IPS-18a (cell line): ENCODE measurements at regions not wholly inside any gene's neighbourhood (a gene's known extent, or its start where the extent isn't known, plus 50 kb on each side); places are given as distances from the start of the nearest gene placed in this dataset.

Experiments used
- H3K27ac ChIP-seq: one replicate; pipeline ENCODE4 v1.5.1; 2013; ENCODE audit warnings: low read length
- H3K27me3 ChIP-seq: one replicate; pipeline ENCODE4 v1.6.1; 2013; ENCODE audit warnings: mild to moderate bottlenecking, low read length; ENCODE audit not compliant: control insufficient read depth, insufficient read depth
- H3K36me3 ChIP-seq: one replicate; pipeline ENCODE4 v1.6.1; 2013; ENCODE audit warnings: low read depth, low read length; ENCODE audit not compliant: control insufficient read depth
- H3K4me1 ChIP-seq: one replicate; pipeline ENCODE4 v1.6.1; 2013; ENCODE audit warnings: low read depth, low read length; ENCODE audit not compliant: control insufficient read depth
- H3K4me3 ChIP-seq: one replicate; pipeline ENCODE4 v1.5.1; 2013; ENCODE audit warnings: low read length
- H3K9ac ChIP-seq: one replicate; pipeline ENCODE4 v1.6.1; 2013; ENCODE audit warnings: mild to moderate bottlenecking, low read length, moderate library complexity
- H3K9me3 ChIP-seq: one replicate; pipeline ENCODE4 v1.6.1; 2013; ENCODE audit warnings: low read depth, low read length; ENCODE audit not compliant: control insufficient read depth

- Histone ChIP-seq H3K27ac (no peak overlapping the region), H3K4me1 (peaks cover 5% of the 10 kb centered on the region), H3K4me3 (no peak overlapping the region), H3K9me3 (peaks cover under 1% of the 10 kb centered on the region), H3K9ac (no peak overlapping the region), H3K36me3 (no peaks in the 10 kb centered on the region), H3K27me3 (no peaks in the 10 kb centered on the region)
These were observed 397.9 kb upstream of the NR5A2 start for GRCh38 chr1:199629624-199630023.

- no peak overlapping the region for H3K4me3 ChIP-seq
- no peaks in the 10 kb centered on the region for H3K4me1 ChIP-seq
- H3K9me3 ChIP-seq = no peaks in the 10 kb centered on the region
- no peaks in the 10 kb centered on the region for H3K36me3 ChIP-seq
- H3K9ac ChIP-seq = no peak overlapping the region
- H3K27me3 ChIP-seq = no peaks in the 10 kb centered on the region
- no peak overlapping the region for H3K27ac ChIP-seq
These were observed 388.1 kb upstream of the NR5A2 start for GRCh38 chr1:199639453-199639852.

GRCh38 chr1:199641531-199641930 is 386.0 kb upstream of the NR5A2 start:
- no peaks in the 10 kb centered on the region for H3K27me3 ChIP-seq
- no peak overlapping the region for H3K9ac ChIP-seq
- H3K4me3 ChIP-seq = no peak overlapping the region
- no peaks in the 10 kb centered on the region for H3K9me3 ChIP-seq
- no peaks in the 10 kb centered on the region for H3K36me3 ChIP-seq
- H3K27ac ChIP-seq = no peak overlapping the region
- no peaks in the 10 kb centered on the region for H3K4me1 ChIP-seq

GRCh38 chr1:199644912-199645311 is 382.6 kb upstream of the NR5A2 start:
- no peaks in the 10 kb centered on the region for H3K9me3 ChIP-seq
- H3K4me3 ChIP-seq = no peak overlapping the region
- H3K4me1 ChIP-seq = no peaks in the 10 kb centered on the region
- no peak overlapping the region for H3K27ac ChIP-seq
- no peaks in the 10 kb centered on the region for H3K27me3 ChIP-seq
- H3K36me3 ChIP-seq = no peaks in the 10 kb centered on the region
- H3K9ac ChIP-seq = no peak overlapping the region

GRCh38 chr1:199646761-199647160 is 380.7 kb upstream of the NR5A2 start:
- Histone ChIP-seq H3K9ac (no peak overlapping the region), H3K4me3 (no peak overlapping the region), H3K9me3 (no peaks in the 10 kb centered on the region), H3K36me3 (no peaks in the 10 kb centered on the region), H3K4me1 (no peaks in the 10 kb centered on the region), H3K27ac (no peak overlapping the region), H3K27me3 (no peaks in the 10 kb centered on the region)

- Histone ChIP-seq H3K9me3 (no peaks in the 10 kb centered on the region), H3K4me1 (no peaks in the 10 kb centered on the region), H3K27me3 (no peaks in the 10 kb centered on the region), H3K27ac (no peak overlapping the region), H3K9ac (no peak overlapping the region), H3K4me3 (no peak overlapping the region), H3K36me3 (no peaks in the 10 kb centered on the region)
These were observed 370.1 kb upstream of the NR5A2 start for GRCh38 chr1:199657449-199657848.

- H3K4me3 ChIP-seq = no peak overlapping the region
- H3K9me3 ChIP-seq = no peaks in the 10 kb centered on the region
- H3K27ac ChIP-seq = no peak overlapping the region
- no peaks in the 10 kb centered on the region for H3K36me3 ChIP-seq
- no peaks in the 10 kb centered on the region for H3K27me3 ChIP-seq
- H3K4me1 ChIP-seq = no peaks in the 10 kb centered on the region
- no peak overlapping the region for H3K9ac ChIP-seq
These were observed 367.4 kb upstream of the NR5A2 start for GRCh38 chr1:199660071-199660470.

- Histone ChIP-seq H3K9me3 (no peaks in the 10 kb centered on the region), H3K27me3 (no peaks in the 10 kb centered on the region), H3K9ac (no peak overlapping the region), H3K4me1 (no peaks in the 10 kb centered on the region), H3K36me3 (no peaks in the 10 kb centered on the region), H3K4me3 (no peak overlapping the region), H3K27ac (no peak overlapping the region)
These were observed 362.1 kb upstream of the NR5A2 start for GRCh38 chr1:199665371-199665770.

- Histone ChIP-seq H3K36me3 (no peaks in the 10 kb centered on the region), H3K4me1 (no peaks in the 10 kb centered on the region), H3K9ac (no peak overlapping the region), H3K27me3 (no peaks in the 10 kb centered on the region), H3K4me3 (no peak overlapping the region), H3K27ac (no peak overlapping the region), H3K9me3 (no peaks in the 10 kb centered on the region)
These were observed 360.4 kb upstream of the NR5A2 start for GRCh38 chr1:199667089-199667488.

GRCh38 chr1:199669916-199670315 is 357.6 kb upstream of the NR5A2 start:
- Histone ChIP-seq H3K27me3 (no peaks in the 10 kb centered on the region), H3K36me3 (no peaks in the 10 kb centered on the region), H3K4me3 (no peak overlapping the region), H3K27ac (no peak overlapping the region), H3K9me3 (no peaks in the 10 kb centered on the region), H3K4me1 (no peaks in the 10 kb centered on the region), H3K9ac (no peak overlapping the region)

- H3K9me3 ChIP-seq = no peaks in the 10 kb centered on the region
These were observed 355.8 kb upstream of the NR5A2 start for GRCh38 chr1:199671684-199672083.

GRCh38 chr1:199675937-199676336 is 351.6 kb upstream of the NR5A2 start:
- H3K27ac ChIP-seq = no peak overlapping the region
- H3K9ac ChIP-seq = no peak overlapping the region
- no peaks in the 10 kb centered on the region for H3K27me3 ChIP-seq
- H3K9me3 ChIP-seq = no peaks in the 10 kb centered on the region
- no peak overlapping the region for H3K4me3 ChIP-seq
- H3K36me3 ChIP-seq = no peaks in the 10 kb centered on the region
- peaks cover 8% of the 10 kb centered on the region for H3K4me1 ChIP-seq

More at GRCh38 chr1:199671684-199672083, 355.8 kb upstream of the NR5A2 start:
- Histone ChIP-seq H3K4me3 (no peak overlapping the region), H3K36me3 (no peaks in the 10 kb centered on the region), H3K9ac (no peak overlapping the region), H3K27me3 (no peaks in the 10 kb centered on the region), H3K27ac (no peak overlapping the region), H3K4me1 (no peaks in the 10 kb centered on the region)
